ENCODE measurements at regions not wholly inside any gene's neighbourhood (a gene's known extent, or its start where the extent isn't known, plus 50 kb on each side); places are given as distances from the start of the nearest gene placed in this dataset.

DNA sequence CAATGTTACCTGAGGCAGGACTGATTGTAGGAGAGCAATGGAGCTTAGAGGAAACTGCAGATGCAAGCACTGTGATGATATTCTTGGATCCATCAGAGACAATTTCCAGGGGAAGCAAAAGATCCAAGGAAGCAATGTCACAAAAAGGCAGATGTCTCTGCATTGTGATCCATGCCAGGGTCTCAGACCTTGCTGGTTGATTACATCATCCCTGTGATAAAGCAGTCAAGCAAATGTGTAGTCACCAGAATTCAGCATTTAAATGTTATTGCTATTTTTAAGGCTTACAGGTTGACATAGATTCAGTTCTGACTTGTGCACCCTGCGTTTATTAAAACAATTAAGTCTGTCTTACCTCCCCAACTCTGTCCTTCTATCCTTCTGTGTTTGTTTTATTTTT lies 56.8 kb upstream of the CCDC85A start:
- TF ChIP-seq, protein P1, sequence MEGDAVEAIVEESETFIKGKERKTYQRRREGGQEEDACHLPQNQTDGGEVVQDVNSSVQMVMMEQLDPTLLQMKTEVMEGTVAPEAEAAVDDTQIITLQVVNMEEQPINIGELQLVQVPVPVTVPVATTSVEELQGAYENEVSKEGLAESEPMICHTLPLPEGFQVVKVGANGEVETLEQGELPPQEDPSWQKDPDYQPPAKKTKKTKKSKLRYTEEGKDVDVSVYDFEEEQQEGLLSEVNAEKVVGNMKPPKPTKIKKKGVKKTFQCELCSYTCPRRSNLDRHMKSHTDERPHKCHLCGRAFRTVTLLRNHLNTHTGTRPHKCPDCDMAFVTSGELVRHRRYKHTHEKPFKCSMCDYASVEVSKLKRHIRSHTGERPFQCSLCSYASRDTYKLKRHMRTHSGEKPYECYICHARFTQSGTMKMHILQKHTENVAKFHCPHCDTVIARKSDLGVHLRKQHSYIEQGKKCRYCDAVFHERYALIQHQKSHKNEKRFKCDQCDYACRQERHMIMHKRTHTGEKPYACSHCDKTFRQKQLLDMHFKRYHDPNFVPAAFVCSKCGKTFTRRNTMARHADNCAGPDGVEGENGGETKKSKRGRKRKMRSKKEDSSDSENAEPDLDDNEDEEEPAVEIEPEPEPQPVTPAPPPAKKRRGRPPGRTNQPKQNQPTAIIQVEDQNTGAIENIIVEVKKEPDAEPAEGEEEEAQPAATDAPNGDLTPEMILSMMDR (optimal IDR thresholded peaks at IDR 0.05 in 1 of 3, IDR thresholded peaks at IDR 0.05 in 1 of 3, conservative IDR thresholded peaks at IDR 0.05 in 1 of 3; ENCODE audit: extremely low read depth in 1 of 3, insufficient read depth in 2 of 3, low read length in 3 of 3), result no peak
- no peak for TF ChIP-seq EZH2 (IDR thresholded peaks at IDR 0.05; ENCODE audit: low read length)
